ENCODE measurements at regions not wholly inside any gene's neighbourhood (a gene's known extent, or its start where the extent isn't known, plus 50 kb on each side); places are given as distances from the start of the nearest gene placed in this dataset.

DNA sequence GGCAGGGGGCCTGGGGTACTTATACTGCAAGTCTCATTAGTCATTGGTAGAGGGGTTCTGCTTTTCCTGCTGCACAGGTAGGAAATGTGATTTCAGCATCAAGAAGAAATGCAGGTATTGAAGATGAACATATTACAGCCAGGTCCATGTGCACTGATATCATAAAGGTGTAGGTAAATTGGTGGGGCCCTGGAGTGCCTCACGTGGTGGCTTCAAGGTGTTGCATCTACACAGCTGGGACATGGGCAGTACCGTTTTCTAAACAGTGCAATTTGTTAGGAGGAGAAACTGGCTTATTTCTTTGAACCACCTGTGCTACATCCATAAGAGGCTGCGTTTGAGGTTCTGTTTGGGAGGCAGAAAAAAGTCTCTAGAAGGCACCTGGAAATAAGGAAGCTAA lies 618.1 kb upstream of the RBFOX1 start:
- TF ChIP-seq POLR2A (IDR thresholded peaks at IDR 0.05) (no peak), EP300 (IDR thresholded peaks at IDR 0.05; ENCODE audit: low read depth) (no peak)
- TF ChIP-seq, protein P1, sequence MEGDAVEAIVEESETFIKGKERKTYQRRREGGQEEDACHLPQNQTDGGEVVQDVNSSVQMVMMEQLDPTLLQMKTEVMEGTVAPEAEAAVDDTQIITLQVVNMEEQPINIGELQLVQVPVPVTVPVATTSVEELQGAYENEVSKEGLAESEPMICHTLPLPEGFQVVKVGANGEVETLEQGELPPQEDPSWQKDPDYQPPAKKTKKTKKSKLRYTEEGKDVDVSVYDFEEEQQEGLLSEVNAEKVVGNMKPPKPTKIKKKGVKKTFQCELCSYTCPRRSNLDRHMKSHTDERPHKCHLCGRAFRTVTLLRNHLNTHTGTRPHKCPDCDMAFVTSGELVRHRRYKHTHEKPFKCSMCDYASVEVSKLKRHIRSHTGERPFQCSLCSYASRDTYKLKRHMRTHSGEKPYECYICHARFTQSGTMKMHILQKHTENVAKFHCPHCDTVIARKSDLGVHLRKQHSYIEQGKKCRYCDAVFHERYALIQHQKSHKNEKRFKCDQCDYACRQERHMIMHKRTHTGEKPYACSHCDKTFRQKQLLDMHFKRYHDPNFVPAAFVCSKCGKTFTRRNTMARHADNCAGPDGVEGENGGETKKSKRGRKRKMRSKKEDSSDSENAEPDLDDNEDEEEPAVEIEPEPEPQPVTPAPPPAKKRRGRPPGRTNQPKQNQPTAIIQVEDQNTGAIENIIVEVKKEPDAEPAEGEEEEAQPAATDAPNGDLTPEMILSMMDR (IDR thresholded peaks at IDR 0.05): no peak

Data from transverse colon (tissue), 3 donors.